Ishikawa (cell line): ENCODE measurements at regions not wholly inside any gene's neighbourhood (a gene's known extent, or its start where the extent isn't known, plus 50 kb on each side); places are given as distances from the start of the nearest gene placed in this dataset.

Experiments
- CEBPB ChIP-seq: IDR thresholded peaks from 2 replicates; pipeline ENCODE4 v1.6.1; 2012
- CREB1 ChIP-seq: IDR thresholded peaks from 2 replicates; pipeline ENCODE4 v1.6.1; 2012; ENCODE audit warnings: low read depth
- EGR1 ChIP-seq: IDR thresholded peaks from 2 replicates; pipeline ENCODE4 v1.6.1; 2012
- EP300 ChIP-seq: IDR thresholded peaks from 2 replicates; pipeline ENCODE4 v1.6.1; 2012; ENCODE audit warnings: borderline replicate concordance
- FOXM1 ChIP-seq: IDR thresholded peaks from 2 replicates; pipeline ENCODE4 v1.6.1; 2012; ENCODE audit warnings: low read depth, borderline replicate concordance
- NFIC ChIP-seq: IDR thresholded peaks from 2 replicates; pipeline ENCODE4 v1.6.1; 2012
- RAD21 ChIP-seq: IDR thresholded peaks from 2 replicates; pipeline ENCODE4 v1.6.1; 2012; ENCODE audit warnings: low read depth
- REST ChIP-seq: IDR thresholded peaks from 2 replicates; pipeline ENCODE4 v1.6.1; 2012; ENCODE audit warnings: low read depth, mild to moderate bottlenecking
- TAF1 ChIP-seq: IDR thresholded peaks from 2 replicates; pipeline ENCODE4 v1.6.1; 2012; ENCODE audit warnings: low read depth, mild to moderate bottlenecking
- TCF12 ChIP-seq: IDR thresholded peaks from 2 replicates; pipeline ENCODE4 v1.6.1; 2012; ENCODE audit warnings: low read depth
- YY1 ChIP-seq: IDR thresholded peaks from 2 replicates; pipeline ENCODE4 v1.6.1; 2012; ENCODE audit warnings: low read depth
- ZBTB7A ChIP-seq: IDR thresholded peaks from 2 replicates; pipeline ENCODE4 v1.6.1; 2012; ENCODE audit warnings: low read depth

DNA sequence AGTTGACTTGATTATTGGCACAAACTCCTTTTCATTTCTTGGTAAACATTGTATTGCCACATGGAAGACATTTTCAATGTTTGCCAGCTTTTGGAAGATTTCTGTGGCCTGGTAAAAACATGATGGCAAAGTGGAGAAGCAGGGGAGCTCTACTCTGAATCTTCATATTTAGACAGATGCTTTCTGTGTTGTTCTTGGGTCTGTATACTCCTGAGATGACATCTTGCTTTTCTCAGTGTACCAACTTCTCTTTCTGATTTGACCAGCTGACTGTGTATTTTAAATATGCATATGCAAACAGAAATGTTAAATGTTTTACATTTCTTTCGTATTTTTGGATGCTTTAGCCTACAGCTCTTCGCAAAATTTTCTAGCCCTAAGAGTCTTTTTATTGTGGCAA lies 366.2 kb upstream of the MON1B start:
- TF ChIP-seq EP300 (no peak), TAF1 (no peak), YY1 (no peak), ZBTB7A (no peak), TCF12 (no peak), NFIC (no peak), REST (no peak), CEBPB (no peak), EGR1 (no peak), RAD21 (no peak), FOXM1 (no peak), CREB1 (no peak)
